ENCODE measurements at regions not wholly inside any gene's neighbourhood (a gene's known extent, or its start where the extent isn't known, plus 50 kb on each side); places are given as distances from the start of the nearest gene placed in this dataset.

GRCh38 chr9:134487066-134487710 lies 154.4 kb upstream of the COL5A1 start:
- DNase-seq = no peak

- DNase-seq = no peak
These were observed 153.0 kb upstream of the COL5A1 start for GRCh38 chr9:134488331-134489280.

- DNase-seq = no peak
These were observed 151.8 kb upstream of the COL5A1 start for GRCh38 chr9:134489621-134490408.

GRCh38 chr9:134490446-134490845 lies 151.2 kb upstream of the COL5A1 start:
- no peak for DNase-seq

- no peak for DNase-seq
These were observed 150.3 kb upstream of the COL5A1 start for GRCh38 chr9:134491196-134491835.

- no peak for DNase-seq
These were observed 149.7 kb upstream of the COL5A1 start for GRCh38 chr9:134491856-134492255.

GRCh38 chr9:134492281-134492691 lies 149.3 kb upstream of the COL5A1 start:
- DNase-seq = no peak

GRCh38 chr9:134492721-134493460 lies 148.7 kb upstream of the COL5A1 start:
- DNase-seq = no peak

GRCh38 chr9:134493461-134494272 lies 147.9 kb upstream of the COL5A1 start:
- no peak for DNase-seq

GRCh38 chr9:134494273-134494815 lies 147.3 kb upstream of the COL5A1 start:
- DNase-seq = no peak

- DNase-seq = no peak
These were observed 146.7 kb upstream of the COL5A1 start for GRCh38 chr9:134494905-134495304.

GRCh38 chr9:134495881-134496412 lies 145.7 kb upstream of the COL5A1 start:
- DNase-seq = no peak

- DNase-seq = no peak
These were observed 145.0 kb upstream of the COL5A1 start for GRCh38 chr9:134496413-134497282.

GRCh38 chr9:134497283-134497860 lies 144.2 kb upstream of the COL5A1 start:
- DNase-seq = no peak

GRCh38 chr9:134498814-134499166 lies 142.8 kb upstream of the COL5A1 start:
- DNase-seq = no peak

GRCh38 chr9:134500931-134501760 lies 140.5 kb upstream of the COL5A1 start:
- DNase-seq = no peak

GRCh38 chr9:134501761-134502265 lies 139.8 kb upstream of the COL5A1 start:
- DNase-seq = no peak

GRCh38 chr9:134502266-134502791 lies 139.3 kb upstream of the COL5A1 start:
- no peak for DNase-seq

Data from activated CD4-positive, alpha-beta T cell treated with anti-CD3 and anti-CD28 coated beads for 48 hours (primary cell).